Keratinocyte (primary cell): ENCODE measurements at regions not wholly inside any gene's neighbourhood (a gene's known extent, or its start where the extent isn't known, plus 50 kb on each side); places are given as distances from the start of the nearest gene placed in this dataset.
A peak's percentile ranks its signal among the peaks of the same experiment; 100 is the strongest.

ENCODE experiments used
- DNase-seq: peaks from one replicate; pipeline ENCODE4 v3.0.0-alpha.2; 2011; ENCODE audit warnings: low read depth, missing footprints, low spot score
- FAIRE-seq: peaks from 2 replicates; lab custom pipeline; 2011; peaks lifted over from hg19 to GRCh38; lab: Jason Lieb, UNC
- H2AFZ ChIP-seq: 2 replicates; pipeline ENCODE4 v1.6.0; 2012; ENCODE audit warnings: low read length, control low read depth, inconsistent platforms; ENCODE audit not compliant: control insufficient read depth
- H3K27ac ChIP-seq: 2 replicates; pipeline ENCODE4 v1.5.1; 2011; ENCODE audit warnings: low read length; ENCODE audit not compliant: control insufficient read depth, insufficient read depth
- H3K27me3 ChIP-seq: 3 replicates; pipeline ENCODE4 v1.6.0; 2011; ENCODE audit warnings: low read length; ENCODE audit not compliant: control insufficient read depth, insufficient read depth; ENCODE audit errors: extremely low read depth
- H3K36me3 ChIP-seq, 2 experiments: 2 replicates in 1 of 2; 3 replicates in 1 of 2; pipeline ENCODE4 v1.5.1; 2011; ENCODE audit warnings: low read length in 2 of 2, mild to moderate bottlenecking in 1 of 2; ENCODE audit not compliant: control insufficient read depth in 2 of 2, insufficient read depth in 2 of 2; ENCODE audit errors: extremely low read depth in 1 of 2
- H3K4me1 ChIP-seq: 3 replicates; pipeline ENCODE4 v1.5.1; 2011; ENCODE audit warnings: low read length; ENCODE audit not compliant: control insufficient read depth, insufficient read depth; ENCODE audit errors: extremely low read depth
- H3K4me2 ChIP-seq: 3 replicates; pipeline ENCODE4 v1.6.0; 2011; ENCODE audit warnings: low read depth, low read length; ENCODE audit not compliant: control insufficient read depth, insufficient read depth; ENCODE audit errors: extremely low read depth
- H3K4me3 ChIP-seq, 3 experiments: fragments of 200-600 bp in 1 of 3; sonication (generic) in 1 of 3; 2 replicates in 2 of 3; 3 replicates in 1 of 3; pipeline ENCODE4 v1.5.1; 2011 to 2016; ENCODE audit warnings: low read length in 3 of 3, mild to moderate bottlenecking in 3 of 3, control low read depth in 2 of 3, inconsistent platforms in 1 of 3, low read depth in 1 of 3, mixed read lengths in 1 of 3, mixed run types in 1 of 3, moderate library complexity in 1 of 3; ENCODE audit not compliant: control insufficient read depth in 2 of 3, insufficient read depth in 2 of 3; ENCODE audit errors: extremely low read depth in 1 of 3
- H3K79me2 ChIP-seq: 2 replicates; pipeline ENCODE4 v1.6.0; 2012; ENCODE audit warnings: low read length; ENCODE audit not compliant: control insufficient read depth, insufficient read depth
- H3K9ac ChIP-seq: 3 replicates; pipeline ENCODE4 v1.6.0; 2011; ENCODE audit warnings: low read length; ENCODE audit not compliant: control insufficient read depth, insufficient read depth; ENCODE audit errors: extremely low read depth
- H3K9me1 ChIP-seq: 3 replicates; pipeline ENCODE4 v1.6.0; 2011; ENCODE audit warnings: low read length; ENCODE audit not compliant: control insufficient read depth, insufficient read depth; ENCODE audit errors: extremely low read depth
- H3K9me3 ChIP-seq: 2 replicates; pipeline ENCODE4 v1.5.1; 2012; ENCODE audit warnings: low read depth, low read length; ENCODE audit not compliant: control insufficient read depth
- H4K20me1 ChIP-seq: 3 replicates; pipeline ENCODE4 v1.6.0; 2011; ENCODE audit warnings: low read length; ENCODE audit not compliant: control insufficient read depth, insufficient read depth; ENCODE audit errors: extremely low read depth
- EZH2 ChIP-seq: IDR thresholded peaks from one replicate; pipeline ENCODE4 v1.6.1; 2012; ENCODE audit warnings: inconsistent platforms, mild to moderate bottlenecking, low read length, moderate library complexity
- dilution Hi-C: fragments of 300-500 bp; cut with MboI; formaldehyde crosslinking; loops from one replicate; pipeline ENCODE4 v1.7.0; 2020; ENCODE audit warnings: low sequenced_read_pairs; ENCODE audit not compliant: extremely low pct_ligation_motif_present
- TF ChIP-seq, protein P1 (sequence below), 3 experiments: IDR thresholded peaks in 1 of 3; conservative IDR thresholded peaks in 1 of 3; optimal IDR thresholded peaks in 1 of 3; 2 replicates in 2 of 3; 3 replicates in 1 of 3; pipeline versions ENCODE3 to v1.5.1; 2011; ENCODE audit warnings: low read length in 3 of 3, mild to moderate bottlenecking in 3 of 3, moderate library complexity in 2 of 3, control low read depth in 1 of 3, inconsistent platforms in 1 of 3; ENCODE audit not compliant: insufficient read depth in 2 of 3; ENCODE audit errors: extremely low read depth in 1 of 3

DNA sequence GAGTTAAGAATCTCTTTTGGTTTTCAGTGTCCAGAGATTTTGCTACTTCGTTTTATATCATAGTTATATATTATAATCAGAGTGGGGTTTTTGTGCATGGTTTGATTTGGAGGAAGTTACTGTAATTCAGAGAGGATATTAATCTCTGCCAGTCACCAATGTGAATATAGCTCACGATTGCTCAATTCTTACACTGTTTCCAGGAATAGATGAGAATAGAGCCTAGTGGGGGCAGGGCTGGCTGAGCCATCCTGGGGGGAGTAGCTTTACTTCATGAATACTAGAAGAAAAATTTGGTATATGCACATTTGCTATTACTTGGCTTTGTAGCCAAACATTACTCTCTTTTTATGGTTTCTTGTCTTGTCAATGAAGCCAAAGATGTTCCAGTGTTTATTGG lies 60.9 kb upstream of the TRPC3 start:
- H4K20me1 ChIP-seq, result no peaks in the 10 kb centered on the region
- no peaks in the 10 kb centered on the region for H3K36me3 ChIP-seq
- H3K79me2 ChIP-seq, result no peaks in the 10 kb centered on the region
- no peaks in the 10 kb centered on the region for H3K9me3 ChIP-seq
- no peak overlapping the region for H2AFZ ChIP-seq
- no peak overlapping the region for H3K27ac ChIP-seq
- peaks cover 5% of the 10 kb centered on the region for H3K27me3 ChIP-seq
- no peaks in the 10 kb centered on the region for H3K4me1 ChIP-seq
- H3K4me3 ChIP-seq, result no peak overlapping the region
- no peak for DNase-seq
- no peak overlapping the region for H3K4me2 ChIP-seq
- no peaks in the 10 kb centered on the region for H3K9me1 ChIP-seq
- TF ChIP-seq, protein P1, sequence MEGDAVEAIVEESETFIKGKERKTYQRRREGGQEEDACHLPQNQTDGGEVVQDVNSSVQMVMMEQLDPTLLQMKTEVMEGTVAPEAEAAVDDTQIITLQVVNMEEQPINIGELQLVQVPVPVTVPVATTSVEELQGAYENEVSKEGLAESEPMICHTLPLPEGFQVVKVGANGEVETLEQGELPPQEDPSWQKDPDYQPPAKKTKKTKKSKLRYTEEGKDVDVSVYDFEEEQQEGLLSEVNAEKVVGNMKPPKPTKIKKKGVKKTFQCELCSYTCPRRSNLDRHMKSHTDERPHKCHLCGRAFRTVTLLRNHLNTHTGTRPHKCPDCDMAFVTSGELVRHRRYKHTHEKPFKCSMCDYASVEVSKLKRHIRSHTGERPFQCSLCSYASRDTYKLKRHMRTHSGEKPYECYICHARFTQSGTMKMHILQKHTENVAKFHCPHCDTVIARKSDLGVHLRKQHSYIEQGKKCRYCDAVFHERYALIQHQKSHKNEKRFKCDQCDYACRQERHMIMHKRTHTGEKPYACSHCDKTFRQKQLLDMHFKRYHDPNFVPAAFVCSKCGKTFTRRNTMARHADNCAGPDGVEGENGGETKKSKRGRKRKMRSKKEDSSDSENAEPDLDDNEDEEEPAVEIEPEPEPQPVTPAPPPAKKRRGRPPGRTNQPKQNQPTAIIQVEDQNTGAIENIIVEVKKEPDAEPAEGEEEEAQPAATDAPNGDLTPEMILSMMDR (optimal IDR thresholded peaks at IDR 0.05 in 1 of 3, IDR thresholded peaks at IDR 0.05 in 1 of 3, conservative IDR thresholded peaks at IDR 0.05 in 1 of 3; ENCODE audit: extremely low read depth in 1 of 3, insufficient read depth in 2 of 3, low read length in 3 of 3), result no peak
- TF ChIP-seq EZH2, result no peak
- FAIRE-seq, result no peak
- no peak overlapping the region for H3K9ac ChIP-seq
- dilution Hi-C loops, result no loop called here

DNA sequence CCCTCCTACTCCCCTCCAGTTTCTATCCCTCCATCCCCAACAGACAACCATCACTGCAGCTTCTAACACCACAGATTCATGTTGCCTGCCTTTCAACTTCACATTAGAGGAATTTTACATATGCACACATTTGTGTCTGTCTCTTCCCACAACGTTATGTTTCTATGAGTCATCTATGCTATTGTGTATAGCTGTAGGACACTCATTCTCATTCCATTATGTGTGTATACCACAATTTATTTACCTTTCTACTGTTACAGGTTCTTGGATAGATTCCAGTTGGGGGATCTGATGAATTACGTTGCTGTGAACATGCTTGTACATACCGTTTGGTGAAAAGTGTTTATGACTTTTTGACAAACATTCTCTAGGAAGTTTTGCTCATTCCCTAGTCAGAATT lies 58.8 kb upstream of the TRPC3 start:
- peak; percentile 67 for FAIRE-seq

More for the DNA sequence above, 58.8 kb upstream of the TRPC3 start:
- no peaks in the 10 kb centered on the region for H3K79me2 ChIP-seq
- H2AFZ ChIP-seq, result no peak overlapping the region
- no peak overlapping the region for H3K9ac ChIP-seq
- H3K4me3 ChIP-seq, result no peak overlapping the region
- no peaks in the 10 kb centered on the region for H4K20me1 ChIP-seq
- no peak overlapping the region for H3K27ac ChIP-seq
- TF ChIP-seq, protein P1 (optimal IDR thresholded peaks at IDR 0.05 in 1 of 3, IDR thresholded peaks at IDR 0.05 in 1 of 3, conservative IDR thresholded peaks at IDR 0.05 in 1 of 3; ENCODE audit: extremely low read depth in 1 of 3, insufficient read depth in 2 of 3, low read length in 3 of 3), result no peak
- no peak for TF ChIP-seq EZH2
- H3K9me3 ChIP-seq, result no peaks in the 10 kb centered on the region
- no peak overlapping the region for H3K4me2 ChIP-seq
- dilution Hi-C loops, result no loop called here
- DNase-seq, result no peak
- no peaks in the 10 kb centered on the region for H3K9me1 ChIP-seq
- peaks cover 5% of the 10 kb centered on the region for H3K27me3 ChIP-seq
- H3K4me1 ChIP-seq, result no peaks in the 10 kb centered on the region
- H3K36me3 ChIP-seq, result no peaks in the 10 kb centered on the region
